WTC11 (cell line): ENCODE measurements at regions not wholly inside any gene's neighbourhood (a gene's known extent, or its start where the extent isn't known, plus 50 kb on each side); places are given as distances from the start of the nearest gene placed in this dataset.

Experiments used
- ATAC-seq: fragments of 200-7000 bp; cut with Tn5 transposase; 2 replicates; pipeline ENCODE4 v1.10.0; 2021; ENCODE audit warnings: mild to moderate bottlenecking, moderate library complexity
- CTCF ChIA-PET: fragments of 300-600 bp; sonication (Branson Sonifier 250); formaldehyde crosslinking; loops from one replicate; lab custom pipeline; 2021; ENCODE audit warnings: antibody characterized with exemption; lab: Charles Lee
- POLR2A ChIA-PET: fragments of 350-600 bp; sonication (Branson Sonifier 250); formaldehyde crosslinking; loops from one replicate; lab custom pipeline; 2021; ENCODE audit warnings: antibody characterized with exemption; lab: Charles Lee
- DNase-seq: peaks from one replicate; pipeline ENCODE4 v3.0.0; 2021; ENCODE audit warnings: low spot score
- H3K27ac Mint-ChIP-seq: 2 replicates; pipeline ENCODE4 v1.8.0; 2021; ENCODE audit warnings: mixed read lengths
- H3K27me3 Mint-ChIP-seq: 2 replicates; pipeline ENCODE4 v1.8.0; 2021; ENCODE audit warnings: low read depth, mild to moderate bottlenecking, moderate library complexity, mixed read lengths
- H3K36me3 Mint-ChIP-seq: 2 replicates; pipeline ENCODE4 v1.8.0; 2021; ENCODE audit warnings: mixed read lengths
- H3K4me1 Mint-ChIP-seq: 2 replicates; pipeline ENCODE4 v1.8.0; 2022; ENCODE audit warnings: mixed read lengths
- H3K4me3 Mint-ChIP-seq: 2 replicates; pipeline ENCODE4 v1.8.0; 2021; ENCODE audit warnings: mild to moderate bottlenecking, moderate library complexity, mixed read lengths
- H3K9me3 Mint-ChIP-seq: 2 replicates; pipeline ENCODE4 v1.8.0; 2021; ENCODE audit warnings: mixed read lengths
- CREB1 ChIP-seq: sonication (generic); formaldehyde crosslinking; IDR thresholded peaks from 2 replicates; pipeline ENCODE4 v1.8.0; 2023; ENCODE audit warnings: mild to moderate bottlenecking, missing genetic modification reagents
- EMX1 ChIP-seq: fragments of 250-450 bp; sonication (Bioruptor Pico); IDR thresholded peaks from 2 replicates; pipeline ENCODE4 v1.8.0; 2021; ENCODE audit warnings: mild to moderate bottlenecking
- FOXP1 ChIP-seq: sonication (generic); formaldehyde crosslinking; IDR thresholded peaks from 2 replicates; pipeline ENCODE4 v1.8.0; 2022; ENCODE audit warnings: missing genetic modification reagents, mild to moderate bottlenecking, moderate library complexity, borderline replicate concordance
- MXD4 ChIP-seq: fragments of 250-450 bp; sonication (Bioruptor Pico); IDR thresholded peaks from 2 replicates; pipeline ENCODE4 v1.8.0; 2021; ENCODE audit warnings: mild to moderate bottlenecking, moderate library complexity, borderline replicate concordance
- NFE2L1 ChIP-seq: sonication (generic); formaldehyde crosslinking; IDR thresholded peaks from 2 replicates; pipeline ENCODE4 v1.8.1; 2023; ENCODE audit warnings: missing genetic modification reagents
- NFYB ChIP-seq: sonication (generic); formaldehyde crosslinking; conservative IDR thresholded peaks from 2 replicates; pipeline ENCODE4 v1.8.0; 2022; ENCODE audit warnings: low read depth, missing genetic modification reagents
- NR3C1 ChIP-seq: sonication (generic); formaldehyde crosslinking; conservative IDR thresholded peaks from 2 replicates; pipeline ENCODE4 v1.8.1; 2023; ENCODE audit warnings: low read depth, mild to moderate bottlenecking, missing genetic modification reagents
- OVOL2 ChIP-seq: fragments of 250-450 bp; sonication (Bioruptor Pico); IDR thresholded peaks from 2 replicates; pipeline ENCODE4 v1.9.0; 2021; ENCODE audit warnings: mild to moderate bottlenecking, borderline replicate concordance
- SMAD3 ChIP-seq: sonication (generic); formaldehyde crosslinking; IDR thresholded peaks from 2 replicates; pipeline ENCODE4 v1.8.0; 2022; ENCODE audit warnings: missing genetic modification reagents, mild to moderate bottlenecking, borderline replicate concordance
- SOX15 ChIP-seq: fragments of 250-450 bp; sonication (Bioruptor Pico); IDR thresholded peaks from 2 replicates; pipeline ENCODE4 v1.9.0; 2021; ENCODE audit warnings: mild to moderate bottlenecking
- TCF7 ChIP-seq: sonication (generic); formaldehyde crosslinking; IDR thresholded peaks from 2 replicates; pipeline ENCODE4 v1.8.0; 2022; ENCODE audit warnings: mild to moderate bottlenecking, low read depth, missing genetic modification reagents, moderate library complexity
- ZNF219 ChIP-seq: sonication (generic); formaldehyde crosslinking; IDR thresholded peaks from 2 replicates; pipeline ENCODE4 v1.8.0; 2023; ENCODE audit warnings: missing genetic modification reagents, mild to moderate bottlenecking, borderline replicate concordance
- ZNF232 ChIP-seq: sonication (generic); formaldehyde crosslinking; IDR thresholded peaks from 2 replicates; pipeline ENCODE4 v1.8.0; 2022; ENCODE audit warnings: mild to moderate bottlenecking, missing genetic modification reagents
- TF ChIP-seq, protein P1 (sequence below): fragments of 250-450 bp; sonication (Bioruptor Pico); IDR thresholded peaks from 2 replicates; pipeline ENCODE4 v1.9.0; 2021; ENCODE audit warnings: mild to moderate bottlenecking, borderline replicate concordance
- TF ChIP-seq, protein P2 (sequence below): sonication (generic); formaldehyde crosslinking; IDR thresholded peaks from 2 replicates; pipeline ENCODE4 v1.8.1; 2023; ENCODE audit warnings: mild to moderate bottlenecking, moderate library complexity, missing genetic modification reagents
- TF ChIP-seq, protein P3 (sequence below): sonication (generic); formaldehyde crosslinking; IDR thresholded peaks from 2 replicates; pipeline ENCODE4 v1.8.1; 2023; ENCODE audit warnings: mild to moderate bottlenecking, missing genetic modification reagents, moderate library complexity
- TF ChIP-seq, protein P4 (sequence below): sonication (generic); formaldehyde crosslinking; conservative IDR thresholded peaks from 2 replicates; pipeline ENCODE4 v1.8.1; 2022; ENCODE audit warnings: mild to moderate bottlenecking, missing genetic modification reagents
- TF ChIP-seq, protein P5 (sequence below): sonication (generic); formaldehyde crosslinking; IDR thresholded peaks from 2 replicates; pipeline ENCODE4 v1.8.1; 2023; ENCODE audit warnings: mild to moderate bottlenecking, missing genetic modification reagents, borderline replicate concordance

DNA sequence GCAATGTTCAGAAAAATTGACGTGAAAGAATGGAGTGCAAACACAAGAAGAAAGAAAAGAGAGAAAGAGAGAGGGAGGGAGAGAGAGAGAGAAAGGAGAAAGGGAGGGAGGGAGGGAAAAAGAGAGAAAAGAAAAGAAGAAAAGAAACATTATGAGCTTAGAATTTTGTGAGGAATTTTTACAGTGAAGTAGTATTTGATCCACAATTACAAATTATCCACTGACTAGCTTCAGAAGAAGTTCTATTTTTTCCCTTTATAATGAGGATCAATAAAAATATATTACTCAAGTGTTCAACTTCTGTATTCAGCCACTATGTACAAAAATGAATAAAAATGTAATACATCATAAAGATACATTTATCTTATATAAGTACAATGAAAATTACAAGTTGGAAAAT is 494.5 kb upstream of the CA10 start:
- CTCF ChIA-PET: no interaction called here
- no peaks in the 10 kb centered on the region for H3K4me1 Mint-ChIP-seq
- ATAC-seq: no peak
- POLR2A ChIA-PET: no interaction called here
- TF ChIP-seq ZNF219: no peak
- no peak for TF ChIP-seq SOX15 (CRISPR knock-in tag)
- no peak for TF ChIP-seq CREB1
- no peak for TF ChIP-seq MXD4
- no peak for TF ChIP-seq NFE2L1 (CRISPR knock-in tag)
- no peak for TF ChIP-seq TCF7
- no peak for TF ChIP-seq FOXP1
- TF ChIP-seq, protein P1, sequence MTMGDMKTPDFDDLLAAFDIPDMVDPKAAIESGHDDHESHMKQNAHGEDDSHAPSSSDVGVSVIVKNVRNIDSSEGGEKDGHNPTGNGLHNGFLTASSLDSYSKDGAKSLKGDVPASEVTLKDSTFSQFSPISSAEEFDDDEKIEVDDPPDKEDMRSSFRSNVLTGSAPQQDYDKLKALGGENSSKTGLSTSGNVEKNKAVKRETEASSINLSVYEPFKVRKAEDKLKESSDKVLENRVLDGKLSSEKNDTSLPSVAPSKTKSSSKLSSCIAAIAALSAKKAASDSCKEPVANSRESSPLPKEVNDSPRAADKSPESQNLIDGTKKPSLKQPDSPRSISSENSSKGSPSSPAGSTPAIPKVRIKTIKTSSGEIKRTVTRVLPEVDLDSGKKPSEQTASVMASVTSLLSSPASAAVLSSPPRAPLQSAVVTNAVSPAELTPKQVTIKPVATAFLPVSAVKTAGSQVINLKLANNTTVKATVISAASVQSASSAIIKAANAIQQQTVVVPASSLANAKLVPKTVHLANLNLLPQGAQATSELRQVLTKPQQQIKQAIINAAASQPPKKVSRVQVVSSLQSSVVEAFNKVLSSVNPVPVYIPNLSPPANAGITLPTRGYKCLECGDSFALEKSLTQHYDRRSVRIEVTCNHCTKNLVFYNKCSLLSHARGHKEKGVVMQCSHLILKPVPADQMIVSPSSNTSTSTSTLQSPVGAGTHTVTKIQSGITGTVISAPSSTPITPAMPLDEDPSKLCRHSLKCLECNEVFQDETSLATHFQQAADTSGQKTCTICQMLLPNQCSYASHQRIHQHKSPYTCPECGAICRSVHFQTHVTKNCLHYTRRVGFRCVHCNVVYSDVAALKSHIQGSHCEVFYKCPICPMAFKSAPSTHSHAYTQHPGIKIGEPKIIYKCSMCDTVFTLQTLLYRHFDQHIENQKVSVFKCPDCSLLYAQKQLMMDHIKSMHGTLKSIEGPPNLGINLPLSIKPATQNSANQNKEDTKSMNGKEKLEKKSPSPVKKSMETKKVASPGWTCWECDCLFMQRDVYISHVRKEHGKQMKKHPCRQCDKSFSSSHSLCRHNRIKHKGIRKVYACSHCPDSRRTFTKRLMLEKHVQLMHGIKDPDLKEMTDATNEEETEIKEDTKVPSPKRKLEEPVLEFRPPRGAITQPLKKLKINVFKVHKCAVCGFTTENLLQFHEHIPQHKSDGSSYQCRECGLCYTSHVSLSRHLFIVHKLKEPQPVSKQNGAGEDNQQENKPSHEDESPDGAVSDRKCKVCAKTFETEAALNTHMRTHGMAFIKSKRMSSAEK: no peak
- no peak for TF ChIP-seq ZNF232 (CRISPR knock-in tag)
- TF ChIP-seq, protein P2, sequence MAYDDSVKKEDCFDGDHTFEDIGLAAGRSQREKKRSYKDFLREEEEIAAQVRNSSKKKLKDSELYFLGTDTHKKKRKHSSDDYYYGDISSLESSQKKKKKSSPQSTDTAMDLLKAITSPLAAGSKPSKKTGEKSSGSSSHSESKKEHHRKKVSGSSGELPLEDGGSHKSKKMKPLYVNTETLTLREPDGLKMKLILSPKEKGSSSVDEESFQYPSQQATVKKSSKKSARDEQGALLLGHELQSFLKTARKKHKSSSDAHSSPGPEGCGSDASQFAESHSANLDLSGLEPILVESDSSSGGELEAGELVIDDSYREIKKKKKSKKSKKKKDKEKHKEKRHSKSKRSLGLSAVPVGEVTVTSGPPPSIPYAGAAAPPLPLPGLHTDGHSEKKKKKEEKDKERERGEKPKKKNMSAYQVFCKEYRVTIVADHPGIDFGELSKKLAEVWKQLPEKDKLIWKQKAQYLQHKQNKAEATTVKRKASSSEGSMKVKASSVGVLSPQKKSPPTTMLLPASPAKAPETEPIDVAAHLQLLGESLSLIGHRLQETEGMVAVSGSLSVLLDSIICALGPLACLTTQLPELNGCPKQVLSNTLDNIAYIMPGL: no peak
- TF ChIP-seq NFYB (CRISPR knock-in tag): no peak
- TF ChIP-seq EMX1: no peak
- TF ChIP-seq, protein P3, sequence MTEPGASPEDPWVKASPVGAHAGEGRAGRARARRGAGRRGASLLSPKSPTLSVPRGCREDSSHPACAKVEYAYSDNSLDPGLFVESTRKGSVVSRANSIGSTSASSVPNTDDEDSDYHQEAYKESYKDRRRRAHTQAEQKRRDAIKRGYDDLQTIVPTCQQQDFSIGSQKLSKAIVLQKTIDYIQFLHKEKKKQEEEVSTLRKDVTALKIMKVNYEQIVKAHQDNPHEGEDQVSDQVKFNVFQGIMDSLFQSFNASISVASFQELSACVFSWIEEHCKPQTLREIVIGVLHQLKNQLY (CRISPR knock-in tag): no peak
- TF ChIP-seq, protein P4, sequence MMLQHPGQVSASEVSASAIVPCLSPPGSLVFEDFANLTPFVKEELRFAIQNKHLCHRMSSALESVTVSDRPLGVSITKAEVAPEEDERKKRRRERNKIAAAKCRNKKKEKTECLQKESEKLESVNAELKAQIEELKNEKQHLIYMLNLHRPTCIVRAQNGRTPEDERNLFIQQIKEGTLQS (CRISPR knock-in tag): no peak
- no peak for TF ChIP-seq NR3C1 (CRISPR knock-in tag)
- TF ChIP-seq, protein P5, sequence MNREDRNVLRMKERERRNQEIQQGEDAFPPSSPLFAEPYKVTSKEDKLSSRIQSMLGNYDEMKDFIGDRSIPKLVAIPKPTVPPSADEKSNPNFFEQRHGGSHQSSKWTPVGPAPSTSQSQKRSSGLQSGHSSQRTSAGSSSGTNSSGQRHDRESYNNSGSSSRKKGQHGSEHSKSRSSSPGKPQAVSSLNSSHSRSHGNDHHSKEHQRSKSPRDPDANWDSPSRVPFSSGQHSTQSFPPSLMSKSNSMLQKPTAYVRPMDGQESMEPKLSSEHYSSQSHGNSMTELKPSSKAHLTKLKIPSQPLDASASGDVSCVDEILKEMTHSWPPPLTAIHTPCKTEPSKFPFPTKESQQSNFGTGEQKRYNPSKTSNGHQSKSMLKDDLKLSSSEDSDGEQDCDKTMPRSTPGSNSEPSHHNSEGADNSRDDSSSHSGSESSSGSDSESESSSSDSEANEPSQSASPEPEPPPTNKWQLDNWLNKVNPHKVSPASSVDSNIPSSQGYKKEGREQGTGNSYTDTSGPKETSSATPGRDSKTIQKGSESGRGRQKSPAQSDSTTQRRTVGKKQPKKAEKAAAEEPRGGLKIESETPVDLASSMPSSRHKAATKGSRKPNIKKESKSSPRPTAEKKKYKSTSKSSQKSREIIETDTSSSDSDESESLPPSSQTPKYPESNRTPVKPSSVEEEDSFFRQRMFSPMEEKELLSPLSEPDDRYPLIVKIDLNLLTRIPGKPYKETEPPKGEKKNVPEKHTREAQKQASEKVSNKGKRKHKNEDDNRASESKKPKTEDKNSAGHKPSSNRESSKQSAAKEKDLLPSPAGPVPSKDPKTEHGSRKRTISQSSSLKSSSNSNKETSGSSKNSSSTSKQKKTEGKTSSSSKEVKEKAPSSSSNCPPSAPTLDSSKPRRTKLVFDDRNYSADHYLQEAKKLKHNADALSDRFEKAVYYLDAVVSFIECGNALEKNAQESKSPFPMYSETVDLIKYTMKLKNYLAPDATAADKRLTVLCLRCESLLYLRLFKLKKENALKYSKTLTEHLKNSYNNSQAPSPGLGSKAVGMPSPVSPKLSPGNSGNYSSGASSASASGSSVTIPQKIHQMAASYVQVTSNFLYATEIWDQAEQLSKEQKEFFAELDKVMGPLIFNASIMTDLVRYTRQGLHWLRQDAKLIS: no peak
- no peak for TF ChIP-seq OVOL2 (CRISPR knock-in tag)
- no peak for TF ChIP-seq SMAD3 (CRISPR knock-in tag)
- TF ChIP-seq, all 79 proteins: peak for 0
- no peak overlapping the region for H3K4me3 Mint-ChIP-seq
- peaks cover 60% of the 10 kb centered on the region for H3K9me3 Mint-ChIP-seq
- no peaks in the 10 kb centered on the region for H3K27me3 Mint-ChIP-seq
- no peak overlapping the region for H3K27ac Mint-ChIP-seq
- H3K36me3 Mint-ChIP-seq: peaks cover 18% of the 10 kb centered on the region
- DNase-seq: no peak
